Activated naive CD4-positive, alpha-beta T cell treated with anti-CD3 and anti-CD28 coated beads for 36 hours (primary cell): ENCODE measurements at regions not wholly inside any gene's neighbourhood (a gene's known extent, or its start where the extent isn't known, plus 50 kb on each side); places are given as distances from the start of the nearest gene placed in this dataset.
"Not testable (repeated sequence)": the region's sequence is repeated elsewhere in the genome, so short reads cannot be mapped to it uniquely, and the experiment has no call there.

ENCODE experiments used
- CTCF ChIA-PET: fragments of 350-600 bp; sonication (Branson Sonifier 250); formaldehyde crosslinking; loops from one replicate; lab custom pipeline; 2021; ENCODE audit warnings: antibody characterized with exemption; lab: Charles Lee
- DNase-seq: peaks from one replicate; pipeline ENCODE4 v3.0.0-alpha.2; 2020
- H3K27ac Mint-ChIP-seq: one replicate; pipeline ENCODE4 v1.8.0; 2021; ENCODE audit warnings: mild to moderate bottlenecking, mixed read lengths
- H3K27me3 Mint-ChIP-seq: one replicate; pipeline ENCODE4 v1.8.0; 2021; ENCODE audit warnings: low read depth, mixed read lengths
- H3K36me3 Mint-ChIP-seq: one replicate; pipeline ENCODE4 v1.8.0; 2021; ENCODE audit warnings: low read depth, mixed read lengths
- H3K4me1 Mint-ChIP-seq: one replicate; pipeline ENCODE4 v1.8.0; 2021; ENCODE audit warnings: low read depth, mixed read lengths
- H3K4me3 Mint-ChIP-seq: one replicate; pipeline ENCODE4 v1.8.0; 2021; ENCODE audit warnings: mild to moderate bottlenecking, moderate library complexity, mixed read lengths
- H3K9me3 Mint-ChIP-seq: one replicate; pipeline ENCODE4 v1.8.0; 2021; ENCODE audit warnings: mixed read lengths
- intact Hi-C: fragments of 100-400 bp; cut with micrococcal nuclease; formaldehyde crosslinking; loops from one replicate; pipeline ENCODE4 v1.15.1; 2023

- peaks cover 13% of the 10 kb centered on the region for H3K4me1 Mint-ChIP-seq
- no peaks in the 10 kb centered on the region for H3K27me3 Mint-ChIP-seq
- no peak for DNase-seq
- no peaks in the 10 kb centered on the region for H3K36me3 Mint-ChIP-seq
- H3K4me3 Mint-ChIP-seq: no peak overlapping the region
- no peak overlapping the region for H3K27ac Mint-ChIP-seq
- CTCF ChIA-PET: no interaction called here
- H3K9me3 Mint-ChIP-seq: no peaks in the 10 kb centered on the region
- intact Hi-C loops: loop anchor here (10.0 kb wide), 1 partner anchor 377 kb away; a partner anchor contains a TSS
Measured at GRCh38 chr21:39007532-39007931, 175.7 kb downstream of the PSMG1 start.

DNA sequence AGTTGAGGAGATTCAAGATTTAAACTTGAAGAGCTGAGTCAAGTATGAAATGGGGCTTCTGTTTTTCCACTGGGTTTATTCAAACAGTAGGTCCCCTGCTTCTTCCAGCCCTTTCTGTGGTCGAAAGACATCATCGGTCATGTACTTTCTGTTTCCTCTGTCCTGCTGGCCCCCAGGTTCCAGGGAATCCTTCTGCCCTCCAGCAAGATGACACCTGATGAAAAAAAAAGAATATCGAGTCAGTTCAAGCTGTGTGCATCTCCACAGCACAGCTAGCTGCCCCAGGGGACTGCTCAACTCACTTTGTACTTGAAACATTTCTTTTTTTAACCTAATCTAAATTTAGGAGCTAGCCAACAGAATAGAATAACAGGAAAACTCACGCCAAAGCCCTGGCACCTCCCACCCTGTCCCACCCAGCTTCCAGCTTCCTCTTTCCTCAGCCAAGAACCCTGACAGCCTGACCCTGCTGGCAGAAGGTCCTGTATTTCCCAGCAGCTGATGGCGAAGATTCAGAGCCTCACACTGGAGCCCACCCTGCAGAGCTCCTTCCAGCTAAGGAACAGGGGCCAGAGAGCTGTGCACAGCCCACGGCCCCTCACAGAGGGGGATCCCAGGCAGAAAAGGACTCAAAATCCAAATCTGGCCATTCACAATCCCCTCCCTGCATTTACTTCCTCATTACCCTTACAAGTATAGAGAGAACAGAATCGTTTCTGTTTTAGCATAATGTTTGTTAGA lies 176.5 kb downstream of the PSMG1 start:
- no peak overlapping the region for H3K4me3 Mint-ChIP-seq

DNA sequence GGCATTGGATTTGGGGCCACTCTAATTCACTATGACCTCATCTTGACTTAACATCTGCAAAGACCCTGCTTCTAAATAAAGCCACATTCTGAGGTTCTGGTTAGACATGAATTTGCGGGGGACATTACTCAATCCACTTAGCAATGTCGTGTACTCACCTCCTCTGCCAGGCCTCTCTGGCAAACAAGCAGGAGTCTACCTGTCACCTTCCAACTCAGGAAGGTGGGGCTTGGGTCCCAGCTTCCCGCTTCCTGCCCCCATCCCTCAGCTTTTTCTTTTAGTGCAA lies 177.8 kb downstream of the PSMG1 start:
- no peaks in the 10 kb centered on the region for H3K9me3 Mint-ChIP-seq
- DNase-seq: no peak
- no peaks in the 10 kb centered on the region for H3K36me3 Mint-ChIP-seq
- no peak overlapping the region for H3K4me3 Mint-ChIP-seq
- CTCF ChIA-PET: no interaction called here
- intact Hi-C loops: loop anchor here (10.0 kb wide), 1 partner anchor 379 kb away; a partner anchor contains a TSS
- H3K27me3 Mint-ChIP-seq: no peaks in the 10 kb centered on the region
- no peak overlapping the region for H3K27ac Mint-ChIP-seq
- peaks cover 15% of the 10 kb centered on the region for H3K4me1 Mint-ChIP-seq

More for the DNA sequence above, 176.5 kb downstream of the PSMG1 start:
- H3K9me3 Mint-ChIP-seq: no peaks in the 10 kb centered on the region
- DNase-seq: no peak
- CTCF ChIA-PET: interaction anchor here (0.7 kb wide), 1 partner anchor 134 kb away, joined by 3 read pairs; no protein-coding TSS in a partner anchor
- H3K27ac Mint-ChIP-seq: no peak overlapping the region
- no peaks in the 10 kb centered on the region for H3K36me3 Mint-ChIP-seq
- peaks cover 13% of the 10 kb centered on the region for H3K4me1 Mint-ChIP-seq
- intact Hi-C loops: loop anchor here (10.0 kb wide), 1 partner anchor 378 kb away; a partner anchor contains a TSS
- no peaks in the 10 kb centered on the region for H3K27me3 Mint-ChIP-seq

DNA sequence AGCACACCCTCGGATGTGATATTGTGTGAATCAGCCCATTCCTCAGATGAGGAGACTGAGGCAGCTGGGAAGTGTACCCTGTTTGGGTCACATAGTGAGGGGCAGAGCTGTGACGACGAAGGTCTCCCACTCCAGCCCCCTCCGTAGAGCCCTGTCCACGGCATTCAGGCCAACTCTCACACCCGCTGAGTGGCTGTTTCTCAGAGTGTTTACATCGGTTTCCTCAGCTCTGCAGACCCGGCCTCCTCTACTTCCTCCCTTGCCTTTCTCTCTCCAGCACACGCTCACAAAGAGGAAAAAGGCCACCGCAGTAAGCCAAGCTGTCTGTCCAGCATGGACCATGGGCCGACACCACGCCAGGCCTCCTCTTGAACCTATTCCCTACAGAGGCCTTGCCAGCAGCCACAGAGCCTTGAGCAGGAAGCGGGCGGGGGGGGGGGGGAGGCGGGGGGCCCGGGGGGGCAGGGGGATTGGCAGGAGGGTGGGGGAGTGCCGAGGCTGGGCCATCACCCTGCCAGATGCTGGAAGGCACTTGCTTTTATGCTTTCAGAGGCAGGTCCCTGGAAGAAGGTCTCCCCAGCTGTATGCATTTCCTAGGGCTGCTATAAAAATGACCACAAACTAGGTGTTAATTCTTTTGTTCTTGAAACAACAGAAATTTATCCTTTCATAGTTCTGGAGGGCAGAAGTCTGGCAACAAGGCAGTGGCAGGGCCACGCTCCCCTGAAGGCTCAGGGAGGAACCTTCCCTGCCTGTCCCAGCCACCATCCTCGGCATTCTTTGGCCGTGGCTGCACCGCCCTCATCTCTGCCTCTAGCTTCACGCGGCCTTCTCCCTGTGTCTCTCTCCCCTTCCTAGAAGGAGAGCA lies 178.4 kb downstream of the PSMG1 start:
- Mint-ChIP-seq H3K9me3 (no peaks in the 10 kb centered on the region), H3K4me1 (peaks cover 15% of the 10 kb centered on the region), H3K4me3 (no peak overlapping the region), H3K36me3 (no peaks in the 10 kb centered on the region), H3K27me3 (no peaks in the 10 kb centered on the region), H3K27ac (no peak overlapping the region)
- CTCF ChIA-PET: interaction anchor here (0.7 kb wide), 1 partner anchor 18 kb away, joined by 3 read pairs; no protein-coding TSS in a partner anchor
- peak; percentile 21 for DNase-seq
- intact Hi-C loops: loop anchor here (10.0 kb wide), 1 partner anchor 380 kb away; a partner anchor contains a TSS

DNA sequence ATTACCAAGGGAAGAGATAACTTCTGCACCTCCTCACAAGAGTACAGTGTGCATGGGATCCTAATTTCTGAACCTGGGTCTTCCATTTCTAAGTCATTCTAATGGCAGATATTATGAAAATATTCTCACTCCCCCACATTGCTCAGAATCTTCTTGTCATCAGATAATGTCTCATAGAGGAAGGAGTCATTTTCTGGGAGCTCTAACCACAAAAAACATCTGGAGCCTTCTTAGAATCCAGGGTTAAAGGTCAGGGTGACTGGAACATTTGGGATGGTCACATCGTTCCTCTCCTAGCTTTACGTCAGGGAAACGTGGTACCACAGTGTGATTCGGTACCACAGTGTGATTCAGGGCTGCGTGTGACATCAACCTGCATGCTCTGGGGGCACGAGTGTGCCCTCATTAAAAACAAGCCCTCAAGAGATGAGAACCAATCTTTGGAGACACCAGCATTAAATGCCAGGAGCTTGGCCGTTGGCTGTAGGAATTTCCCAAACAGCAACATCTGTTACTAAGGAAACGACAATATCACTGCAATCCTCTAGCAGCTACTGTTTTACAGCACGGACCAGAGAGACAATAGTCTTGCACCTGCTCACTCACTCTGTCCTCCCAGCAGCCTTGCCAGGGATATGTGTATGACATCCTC lies 179.1 kb downstream of the PSMG1 start:
- Mint-ChIP-seq H3K27ac (no peak overlapping the region), H3K4me1 (peaks cover 15% of the 10 kb centered on the region), H3K4me3 (no peak overlapping the region), H3K27me3 (peaks cover 5% of the 10 kb centered on the region), H3K9me3 (no peaks in the 10 kb centered on the region), H3K36me3 (no peaks in the 10 kb centered on the region)
- CTCF ChIA-PET: no interaction called here
- DNase-seq: no peak
- intact Hi-C loops: loop anchor here (10.0 kb wide), 1 partner anchor 381 kb away; a partner anchor contains a TSS

DNA sequence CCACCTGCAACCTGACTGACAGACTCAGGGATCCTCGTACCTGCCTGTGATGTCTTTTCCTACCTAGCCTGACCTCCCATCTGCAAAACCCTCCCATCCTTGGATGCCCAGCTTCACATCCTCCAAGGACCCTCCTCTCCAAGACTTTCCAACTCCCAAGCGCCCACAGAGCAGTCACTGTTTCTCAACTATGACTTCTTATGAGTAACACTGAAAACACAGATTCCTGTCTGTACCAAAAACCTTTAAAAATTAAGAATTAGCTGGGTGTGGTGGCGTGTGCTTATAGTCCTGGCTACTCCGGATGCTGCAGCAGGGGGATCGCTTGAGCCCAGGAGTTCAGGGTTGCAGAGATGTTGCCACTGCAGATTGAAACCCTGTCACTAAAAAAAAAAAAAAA lies 181.9 kb downstream of the PSMG1 start:
- CTCF ChIA-PET: no interaction called here
- no peak overlapping the region for H3K4me3 Mint-ChIP-seq

GRCh38 chr21:39000496-39000895 lies 182.8 kb downstream of the PSMG1 start:
- peak; percentile 58 for DNase-seq
- H3K27me3 Mint-ChIP-seq: peaks cover 5% of the 10 kb centered on the region
- H3K36me3 Mint-ChIP-seq: no peaks in the 10 kb centered on the region
- intact Hi-C loops: loop anchor here (10.0 kb wide), 1 partner anchor 384 kb away; a partner anchor contains a TSS
- H3K4me3 Mint-ChIP-seq: no peak overlapping the region
- H3K27ac Mint-ChIP-seq: no peak overlapping the region
- H3K9me3 Mint-ChIP-seq: no peaks in the 10 kb centered on the region
- peaks cover 15% of the 10 kb centered on the region for H3K4me1 Mint-ChIP-seq
- CTCF ChIA-PET: no interaction called here

More for the DNA sequence above, 181.9 kb downstream of the PSMG1 start:
- intact Hi-C loops: loop anchor here (10.0 kb wide), 1 partner anchor 383 kb away; a partner anchor contains a TSS
- Mint-ChIP-seq H3K9me3 (no peaks in the 10 kb centered on the region), H3K27me3 (peaks cover 5% of the 10 kb centered on the region), H3K4me1 (peaks cover 15% of the 10 kb centered on the region), H3K36me3 (no peaks in the 10 kb centered on the region), H3K27ac (no peak overlapping the region)
- DNase-seq: no peak

GRCh38 chr21:38999161-38999560 lies 184.1 kb downstream of the PSMG1 start:
- CTCF ChIA-PET: no interaction called here
- intact Hi-C loops: no loop called here
- Mint-ChIP-seq H3K27me3 (peaks cover 5% of the 10 kb centered on the region), H3K9me3 (no peaks in the 10 kb centered on the region), H3K4me1 (peaks cover 9% of the 10 kb centered on the region), H3K27ac (no peak overlapping the region), H3K4me3 (no peak overlapping the region), H3K36me3 (no peaks in the 10 kb centered on the region)
- DNase-seq: no peak

GRCh38 chr21:38998281-38998680 lies 185.0 kb downstream of the PSMG1 start:
- H3K4me3 Mint-ChIP-seq, DNase-seq, intact Hi-C loops, H3K36me3 Mint-ChIP-seq, H3K9me3 Mint-ChIP-seq, H3K27me3 Mint-ChIP-seq, H3K4me1 Mint-ChIP-seq, CTCF ChIA-PET, H3K27ac Mint-ChIP-seq: not testable (repeated sequence)

DNA sequence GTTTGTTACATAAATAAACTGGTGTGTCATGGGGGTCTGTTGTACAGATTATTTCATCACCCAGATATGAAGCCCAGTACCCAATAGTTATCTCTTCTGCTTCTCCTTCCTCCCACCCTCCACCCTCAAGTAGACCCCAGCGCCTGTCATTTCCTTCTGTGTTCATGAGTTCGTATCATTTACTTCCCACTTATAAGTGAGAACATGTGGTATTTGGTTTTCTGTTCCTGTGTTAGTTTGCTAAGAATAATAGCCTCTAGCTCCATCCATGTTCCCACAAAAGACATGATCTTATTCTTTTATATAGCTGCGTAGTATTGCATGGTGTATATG lies 185.4 kb downstream of the PSMG1 start:
- H3K27ac Mint-ChIP-seq, intact Hi-C loops, H3K9me3 Mint-ChIP-seq, H3K4me1 Mint-ChIP-seq, H3K4me3 Mint-ChIP-seq, H3K36me3 Mint-ChIP-seq, CTCF ChIA-PET, DNase-seq, H3K27me3 Mint-ChIP-seq: not testable (repeated sequence)

GRCh38 chr21:38997051-38997842 lies 186.0 kb downstream of the PSMG1 start:
- no peak overlapping the region for H3K4me3 Mint-ChIP-seq
- intact Hi-C loops: no loop called here
- no peak overlapping the region for H3K27ac Mint-ChIP-seq
- peaks cover 2% of the 10 kb centered on the region for H3K4me1 Mint-ChIP-seq
- peaks cover 5% of the 10 kb centered on the region for H3K27me3 Mint-ChIP-seq
- H3K9me3 Mint-ChIP-seq: no peaks in the 10 kb centered on the region
- no peaks in the 10 kb centered on the region for H3K36me3 Mint-ChIP-seq
- DNase-seq: no peak
- CTCF ChIA-PET: no interaction called here

DNA sequence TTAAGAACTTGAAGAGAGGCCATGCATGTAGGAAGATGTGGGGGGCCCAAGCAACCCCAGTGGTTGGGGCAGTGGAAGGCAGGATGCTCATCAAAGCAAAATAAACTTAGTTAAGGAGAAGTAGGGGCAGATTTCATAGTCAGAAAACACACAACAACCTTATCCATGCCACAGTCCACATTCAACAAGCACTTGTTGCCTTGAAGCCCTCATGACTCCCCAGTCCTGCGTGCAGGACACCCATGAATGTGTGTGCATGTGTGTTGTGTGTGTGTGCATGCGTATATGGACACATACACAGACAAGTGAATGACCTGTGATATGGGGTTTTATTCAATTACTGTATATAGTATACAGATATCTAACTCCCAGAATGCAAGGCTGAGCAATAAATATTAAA lies 186.9 kb downstream of the PSMG1 start:
- intact Hi-C loops: no loop called here
- Mint-ChIP-seq H3K4me1 (peaks cover 2% of the 10 kb centered on the region), H3K9me3 (no peaks in the 10 kb centered on the region), H3K27me3 (peaks cover 5% of the 10 kb centered on the region), H3K27ac (no peak overlapping the region), H3K4me3 (no peak overlapping the region), H3K36me3 (no peaks in the 10 kb centered on the region)
- CTCF ChIA-PET: no interaction called here
- DNase-seq: no peak
